Natural killer cell (primary cell): ENCODE measurements at regions not wholly inside any gene's neighbourhood (a gene's known extent, or its start where the extent isn't known, plus 50 kb on each side); places are given as distances from the start of the nearest gene placed in this dataset.

Experiments
- ATAC-seq, 3 donors: fragments of 150-1000 bp in 2 of 3; fragments of 200-7000 bp in 1 of 3; cut with Tn5 transposase; 1 replicate in 1 of 3; 2 replicates in 2 of 3; pipeline ENCODE4 v1.10.0; 2021; ENCODE audit warnings: mild to moderate bottlenecking in 2 of 3, moderate library complexity in 2 of 3
- DNase-seq, 2 donors: peaks; one replicate each; pipeline versions ENCODE4 v3.0.0 to v3.0.0-alpha.2; 2013 to 2021; ENCODE audit warnings: mixed read lengths in 1 of 2
- H3K27ac ChIP-seq: one replicate; pipeline ENCODE4 v1.5.1; 2013; ENCODE audit warnings: mild to moderate bottlenecking, low read length
- H3K27me3 ChIP-seq: one replicate; pipeline ENCODE4 v1.6.1; 2013; ENCODE audit warnings: low read length; ENCODE audit not compliant: control insufficient read depth, insufficient read depth
- H3K36me3 ChIP-seq: one replicate; pipeline ENCODE4 v1.6.1; 2013; ENCODE audit warnings: low read length; ENCODE audit not compliant: control insufficient read depth, insufficient read depth
- H3K4me1 ChIP-seq: one replicate; pipeline ENCODE4 v1.6.1; 2013; ENCODE audit warnings: low read length; ENCODE audit not compliant: control insufficient read depth, insufficient read depth
- H3K4me3 ChIP-seq: one replicate; pipeline ENCODE4 v1.5.1; 2013; ENCODE audit warnings: low read length
- H3K9me3 ChIP-seq: one replicate; pipeline ENCODE4 v1.6.1; 2013; ENCODE audit warnings: low read length; ENCODE audit not compliant: control insufficient read depth, insufficient read depth
- H3K27ac Mint-ChIP-seq, 2 donors: one replicate each; pipeline ENCODE4 v1.8.0; 2022; ENCODE audit warnings: mild to moderate bottlenecking in 2 of 2, mixed read lengths in 2 of 2, moderate library complexity in 1 of 2
- H3K27me3 Mint-ChIP-seq, 2 donors: one replicate each; pipeline ENCODE4 v1.8.0; 2022; ENCODE audit warnings: low read depth in 2 of 2, mixed read lengths in 2 of 2
- H3K36me3 Mint-ChIP-seq: one replicate; pipeline ENCODE4 v1.8.0; 2022; ENCODE audit warnings: mixed read lengths
- H3K4me1 Mint-ChIP-seq, 2 donors: one replicate each; pipeline ENCODE4 v1.8.0; 2022; ENCODE audit warnings: mixed read lengths in 2 of 2
- H3K4me3 Mint-ChIP-seq: one replicate; pipeline ENCODE4 v1.8.0; 2022; ENCODE audit warnings: mild to moderate bottlenecking, moderate library complexity, mixed read lengths
- H3K9me3 Mint-ChIP-seq, 2 donors: one replicate each; pipeline ENCODE4 v1.8.0; 2022; ENCODE audit warnings: mixed read lengths in 2 of 2
- CTCF ChIP-seq: fragments of 200-600 bp; IDR thresholded peaks from one replicate; pipeline ENCODE4 v1.8.0; 2022; ENCODE audit warnings: antibody characterized with exemption
- WGBS: methylation state at CpG from one replicate; pipeline ENCODE4 v1.1.7; 2013; ENCODE audit warnings: missing lambda C conversion rate; ENCODE audit not compliant: insufficient coverage; 5-methylcytosine and 5-hydroxymethylcytosine counted together
- intact Hi-C: fragments of 100-400 bp; cut with micrococcal nuclease; formaldehyde crosslinking; loops from one replicate; pipeline ENCODE4 v1.14.2; 2022

GRCh38 chr18:29083545-29083944, 906.6 kb upstream of the CDH2 start:
- Histone ChIP-seq H3K4me1 (peaks cover 3% of the 10 kb centered on the region), H3K4me3 (no peak overlapping the region), H3K27me3 (no peaks in the 10 kb centered on the region), H3K36me3 (no peaks in the 10 kb centered on the region), H3K27ac (no peak overlapping the region), H3K9me3 (no peaks in the 10 kb centered on the region)
- H3K36me3 Mint-ChIP-seq, result no peaks in the 10 kb centered on the region
- peaks cover 11 to 16% of the 10 kb centered on the region in 2 donors for H3K4me1 Mint-ChIP-seq
- no peaks in the 10 kb centered on the region for H3K9me3 Mint-ChIP-seq
- ATAC-seq, result no peak
- no peak overlapping the region for H3K27ac Mint-ChIP-seq
- no peaks in the 10 kb centered on the region for H3K27me3 Mint-ChIP-seq
- TF ChIP-seq CTCF, result no peak
- no peak overlapping the region for H3K4me3 Mint-ChIP-seq
- intact Hi-C loops, result no loop called here
- WGBS, result 88% methylated on average over 4 of the region's 4 CpGs
- no peak for DNase-seq

GRCh38 chr18:29080946-29081345, 904.0 kb upstream of the CDH2 start:
- H3K9me3 Mint-ChIP-seq, result no peaks in the 10 kb centered on the region
- DNase-seq (no peak), ATAC-seq (no peak)
- Histone ChIP-seq H3K4me1 (no peaks in the 10 kb centered on the region), H3K36me3 (no peaks in the 10 kb centered on the region), H3K27me3 (no peaks in the 10 kb centered on the region), H3K4me3 (no peak overlapping the region), H3K9me3 (no peaks in the 10 kb centered on the region), H3K27ac (no peak overlapping the region)
- intact Hi-C loops, result no loop called here
- no peaks in the 10 kb centered on the region for H3K4me1 Mint-ChIP-seq
- no peak for TF ChIP-seq CTCF
- 73% methylated on average over 2 of the region's 3 CpGs for WGBS
- no peaks in the 10 kb centered on the region for H3K36me3 Mint-ChIP-seq
- H3K27ac Mint-ChIP-seq, result no peak overlapping the region
- H3K27me3 Mint-ChIP-seq, result no peaks in the 10 kb centered on the region
- H3K4me3 Mint-ChIP-seq, result no peak overlapping the region

- DNase-seq (no peak), ATAC-seq (no peak)
- H3K27ac Mint-ChIP-seq, result no peak overlapping the region
- Histone ChIP-seq H3K27ac (no peak overlapping the region), H3K4me3 (no peak overlapping the region), H3K9me3 (no peaks in the 10 kb centered on the region), H3K27me3 (no peaks in the 10 kb centered on the region), H3K36me3 (no peaks in the 10 kb centered on the region), H3K4me1 (no peaks in the 10 kb centered on the region)
- 91% methylated on average over 3 of the region's 3 CpGs for WGBS
- intact Hi-C loops, result no loop called here
- H3K4me1 Mint-ChIP-seq, result no peaks in the 10 kb centered on the region
- H3K9me3 Mint-ChIP-seq, result peaks cover 0 to 3% of the 10 kb centered on the region in 2 donors
- no peak overlapping the region for H3K4me3 Mint-ChIP-seq
- TF ChIP-seq CTCF, result no peak
- no peaks in the 10 kb centered on the region for H3K36me3 Mint-ChIP-seq
- H3K27me3 Mint-ChIP-seq, result no peaks in the 10 kb centered on the region
Measured at GRCh38 chr18:29078273-29078672, 901.3 kb upstream of the CDH2 start.

GRCh38 chr18:29077344-29077743, 900.4 kb upstream of the CDH2 start:
- DNase-seq, result no peak
- Histone ChIP-seq H3K27ac (no peak overlapping the region), H3K4me1 (no peaks in the 10 kb centered on the region), H3K9me3 (no peaks in the 10 kb centered on the region), H3K4me3 (no peak overlapping the region), H3K27me3 (no peaks in the 10 kb centered on the region), H3K36me3 (no peaks in the 10 kb centered on the region)
- H3K27me3 Mint-ChIP-seq, result no peaks in the 10 kb centered on the region
- H3K27ac Mint-ChIP-seq, result no peak overlapping the region
- WGBS, result no CpG with 5 or more reads among the region's 5 CpGs
- no peak for TF ChIP-seq CTCF
- H3K9me3 Mint-ChIP-seq, result peaks cover 0 to 3% of the 10 kb centered on the region in 2 donors
- intact Hi-C loops, result no loop called here
- no peaks in the 10 kb centered on the region for H3K36me3 Mint-ChIP-seq
- no peak overlapping the region for H3K4me3 Mint-ChIP-seq
- H3K4me1 Mint-ChIP-seq, result no peaks in the 10 kb centered on the region
- no peak for ATAC-seq
